GM21515 (cell line): ENCODE measurements at regions not wholly inside any gene's neighbourhood (a gene's known extent, or its start where the extent isn't known, plus 50 kb on each side); places are given as distances from the start of the nearest gene placed in this dataset.
"Not testable (repeated sequence)": the region's sequence is repeated elsewhere in the genome, so short reads cannot be mapped to it uniquely, and the experiment has no call there.

Source experiments
- ATAC-seq: cut with Tn5 transposase; IDR thresholded peaks from one replicate; pipeline ENCODE4 v1.9.1; 2021; ENCODE audit not compliant: unreplicated experiment

- ATAC-seq = no peak
Measured at GRCh38 chr13:78876915-78877549, 218.1 kb upstream of the OBI1 start.

GRCh38 chr13:78875792-78876580 lies 217.0 kb upstream of the OBI1 start:
- ATAC-seq = peak; percentile 66

GRCh38 chr13:78868991-78869390 lies 210.0 kb upstream of the OBI1 start:
- no peak for ATAC-seq

- no peak for ATAC-seq
Measured at GRCh38 chr13:78867655-78868054, 208.7 kb upstream of the OBI1 start.

GRCh38 chr13:78866076-78866475 lies 207.1 kb upstream of the OBI1 start:
- not testable (repeated sequence) for ATAC-seq

GRCh38 chr13:78862446-78862845 lies 203.5 kb upstream of the OBI1 start:
- no peak for ATAC-seq

- ATAC-seq = no peak
Measured at GRCh38 chr13:78852709-78853108, 193.8 kb upstream of the OBI1 start.

GRCh38 chr13:78845656-78846365 lies 186.9 kb upstream of the OBI1 start:
- ATAC-seq = no peak

- no peak for ATAC-seq
Measured at GRCh38 chr13:78844106-78844505, 185.2 kb upstream of the OBI1 start.

- ATAC-seq = no peak
Measured at GRCh38 chr13:78841358-78841963, 182.5 kb upstream of the OBI1 start.

GRCh38 chr13:78836238-78836784 lies 177.4 kb upstream of the OBI1 start:
- no peak for ATAC-seq

GRCh38 chr13:78832461-78832860 lies 173.5 kb upstream of the OBI1 start:
- no peak for ATAC-seq

GRCh38 chr13:78830508-78830907 lies 171.6 kb upstream of the OBI1 start:
- ATAC-seq = no peak

- ATAC-seq = no peak
Measured at GRCh38 chr13:78829821-78830220, 170.9 kb upstream of the OBI1 start.

GRCh38 chr13:78827471-78827870 lies 168.5 kb upstream of the OBI1 start:
- ATAC-seq = no peak

- no peak for ATAC-seq
Measured at GRCh38 chr13:78826936-78827335, 168.0 kb upstream of the OBI1 start.

GRCh38 chr13:78826312-78826711 lies 167.4 kb upstream of the OBI1 start:
- ATAC-seq = no peak

- ATAC-seq = no peak
Measured at GRCh38 chr13:78820541-78820940, 161.6 kb upstream of the OBI1 start.

- ATAC-seq = no peak
Measured at GRCh38 chr13:78816592-78816991, 157.6 kb upstream of the OBI1 start.

- ATAC-seq = no peak
Measured at GRCh38 chr13:78816154-78816553, 157.2 kb upstream of the OBI1 start.

- no peak for ATAC-seq
Measured at GRCh38 chr13:78806457-78806856, 147.5 kb upstream of the OBI1 start.
